ENCODE measurements at regions not wholly inside any gene's neighbourhood (a gene's known extent, or its start where the extent isn't known, plus 50 kb on each side); places are given as distances from the start of the nearest gene placed in this dataset.

DNA sequence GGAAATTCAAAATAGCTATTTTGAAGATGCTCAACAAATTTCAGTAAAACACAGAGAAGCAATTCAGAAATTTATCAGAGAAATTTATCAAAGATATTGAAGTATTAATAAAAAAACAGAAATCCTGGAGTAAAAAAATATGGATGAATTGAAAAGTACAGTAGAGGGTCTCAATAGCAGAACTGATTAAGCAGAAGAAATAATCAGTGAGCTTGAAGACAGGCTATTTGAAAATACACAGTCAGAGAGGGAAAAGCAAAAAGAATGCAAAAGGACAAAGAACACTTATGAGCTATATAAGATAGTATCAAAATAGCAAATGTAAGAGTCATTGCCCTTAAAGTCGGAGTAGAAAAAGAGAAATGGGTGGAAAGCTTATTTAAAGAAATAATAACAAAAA lies 107.9 kb upstream of the PPP2R2B start:
- Histone ChIP-seq H3K27ac (ENCODE audit: low read depth in 1 of 2, low read length in 2 of 2) (no peak overlapping the region), H3K4me3 (ENCODE audit: low read depth in 1 of 3, low read length in 3 of 3) (no peak overlapping the region), H3K36me3 (ENCODE audit: control insufficient read depth in 4 of 4, insufficient read depth in 3 of 4, low read depth in 1 of 4, low read length in 3 of 4) (no peaks in the 10 kb centered on the region), H3K27me3 (ENCODE audit: control insufficient read depth in 4 of 4, insufficient read depth in 4 of 4, low read length in 3 of 4) (peaks cover 0 to 4% (median 0%) of the 10 kb centered on the region in 4 donors), H3K9me3 (ENCODE audit: control insufficient read depth in 4 of 4, low read length in 3 of 4) (peaks cover 0 to 8% (median 2%) of the 10 kb centered on the region in 4 donors), H3K4me1 (ENCODE audit: control insufficient read depth in 4 of 4, insufficient read depth in 4 of 4, low read length in 3 of 4) (no peaks in the 10 kb centered on the region), H3K9ac (ENCODE audit: low read depth in 1 of 2, low read length in 2 of 2) (no peak overlapping the region)
- WGBS, result 52% methylated on average over 1 of the region's 1 CpG
- no peak for DNase-seq (ENCODE audit: low spot score)
- TF ChIP-seq JUND (IDR thresholded peaks at IDR 0.05) (no peak), GABPA (IDR thresholded peaks at IDR 0.05 in 1 of 2, conservative IDR thresholded peaks at IDR 0.05 in 1 of 2) (no peak), NR2F2 (IDR thresholded peaks at IDR 0.05) (no peak), TAF1 (conservative IDR thresholded peaks at IDR 0.05) (no peak), FOXA2 (IDR thresholded peaks at IDR 0.05) (no peak), EGR1 (IDR thresholded peaks at IDR 0.05; ENCODE audit: low read depth in 2 of 2) (no peak), RAD21 (IDR thresholded peaks at IDR 0.05) (no peak), SP1 (IDR thresholded peaks at IDR 0.05) (no peak), YY1 (IDR thresholded peaks at IDR 0.05) (no peak), RXRA (IDR thresholded peaks at IDR 0.05) (no peak), FOXA1 (IDR thresholded peaks at IDR 0.05) (no peak), HNF4G (IDR thresholded peaks at IDR 0.05) (no peak), HNF4A (conservative IDR thresholded peaks at IDR 0.05) (no peak)
- TF ChIP-seq, protein P1, sequence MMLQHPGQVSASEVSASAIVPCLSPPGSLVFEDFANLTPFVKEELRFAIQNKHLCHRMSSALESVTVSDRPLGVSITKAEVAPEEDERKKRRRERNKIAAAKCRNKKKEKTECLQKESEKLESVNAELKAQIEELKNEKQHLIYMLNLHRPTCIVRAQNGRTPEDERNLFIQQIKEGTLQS (IDR thresholded peaks at IDR 0.05), result no peak
- TF ChIP-seq, protein P2, sequence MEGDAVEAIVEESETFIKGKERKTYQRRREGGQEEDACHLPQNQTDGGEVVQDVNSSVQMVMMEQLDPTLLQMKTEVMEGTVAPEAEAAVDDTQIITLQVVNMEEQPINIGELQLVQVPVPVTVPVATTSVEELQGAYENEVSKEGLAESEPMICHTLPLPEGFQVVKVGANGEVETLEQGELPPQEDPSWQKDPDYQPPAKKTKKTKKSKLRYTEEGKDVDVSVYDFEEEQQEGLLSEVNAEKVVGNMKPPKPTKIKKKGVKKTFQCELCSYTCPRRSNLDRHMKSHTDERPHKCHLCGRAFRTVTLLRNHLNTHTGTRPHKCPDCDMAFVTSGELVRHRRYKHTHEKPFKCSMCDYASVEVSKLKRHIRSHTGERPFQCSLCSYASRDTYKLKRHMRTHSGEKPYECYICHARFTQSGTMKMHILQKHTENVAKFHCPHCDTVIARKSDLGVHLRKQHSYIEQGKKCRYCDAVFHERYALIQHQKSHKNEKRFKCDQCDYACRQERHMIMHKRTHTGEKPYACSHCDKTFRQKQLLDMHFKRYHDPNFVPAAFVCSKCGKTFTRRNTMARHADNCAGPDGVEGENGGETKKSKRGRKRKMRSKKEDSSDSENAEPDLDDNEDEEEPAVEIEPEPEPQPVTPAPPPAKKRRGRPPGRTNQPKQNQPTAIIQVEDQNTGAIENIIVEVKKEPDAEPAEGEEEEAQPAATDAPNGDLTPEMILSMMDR (IDR thresholded peaks at IDR 0.05; ENCODE audit: low read depth, low read length, missing input control), result no peak
- TF ChIP-seq, protein P3, sequence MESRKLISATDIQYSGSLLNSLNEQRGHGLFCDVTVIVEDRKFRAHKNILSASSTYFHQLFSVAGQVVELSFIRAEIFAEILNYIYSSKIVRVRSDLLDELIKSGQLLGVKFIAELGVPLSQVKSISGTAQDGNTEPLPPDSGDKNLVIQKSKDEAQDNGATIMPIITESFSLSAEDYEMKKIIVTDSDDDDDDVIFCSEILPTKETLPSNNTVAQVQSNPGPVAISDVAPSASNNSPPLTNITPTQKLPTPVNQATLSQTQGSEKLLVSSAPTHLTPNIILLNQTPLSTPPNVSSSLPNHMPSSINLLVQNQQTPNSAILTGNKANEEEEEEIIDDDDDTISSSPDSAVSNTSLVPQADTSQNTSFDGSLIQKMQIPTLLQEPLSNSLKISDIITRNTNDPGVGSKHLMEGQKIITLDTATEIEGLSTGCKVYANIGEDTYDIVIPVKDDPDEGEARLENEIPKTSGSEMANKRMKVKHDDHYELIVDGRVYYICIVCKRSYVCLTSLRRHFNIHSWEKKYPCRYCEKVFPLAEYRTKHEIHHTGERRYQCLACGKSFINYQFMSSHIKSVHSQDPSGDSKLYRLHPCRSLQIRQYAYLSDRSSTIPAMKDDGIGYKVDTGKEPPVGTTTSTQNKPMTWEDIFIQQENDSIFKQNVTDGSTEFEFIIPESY (IDR thresholded peaks at IDR 0.05), result no peak
- TF ChIP-seq, protein P4, sequence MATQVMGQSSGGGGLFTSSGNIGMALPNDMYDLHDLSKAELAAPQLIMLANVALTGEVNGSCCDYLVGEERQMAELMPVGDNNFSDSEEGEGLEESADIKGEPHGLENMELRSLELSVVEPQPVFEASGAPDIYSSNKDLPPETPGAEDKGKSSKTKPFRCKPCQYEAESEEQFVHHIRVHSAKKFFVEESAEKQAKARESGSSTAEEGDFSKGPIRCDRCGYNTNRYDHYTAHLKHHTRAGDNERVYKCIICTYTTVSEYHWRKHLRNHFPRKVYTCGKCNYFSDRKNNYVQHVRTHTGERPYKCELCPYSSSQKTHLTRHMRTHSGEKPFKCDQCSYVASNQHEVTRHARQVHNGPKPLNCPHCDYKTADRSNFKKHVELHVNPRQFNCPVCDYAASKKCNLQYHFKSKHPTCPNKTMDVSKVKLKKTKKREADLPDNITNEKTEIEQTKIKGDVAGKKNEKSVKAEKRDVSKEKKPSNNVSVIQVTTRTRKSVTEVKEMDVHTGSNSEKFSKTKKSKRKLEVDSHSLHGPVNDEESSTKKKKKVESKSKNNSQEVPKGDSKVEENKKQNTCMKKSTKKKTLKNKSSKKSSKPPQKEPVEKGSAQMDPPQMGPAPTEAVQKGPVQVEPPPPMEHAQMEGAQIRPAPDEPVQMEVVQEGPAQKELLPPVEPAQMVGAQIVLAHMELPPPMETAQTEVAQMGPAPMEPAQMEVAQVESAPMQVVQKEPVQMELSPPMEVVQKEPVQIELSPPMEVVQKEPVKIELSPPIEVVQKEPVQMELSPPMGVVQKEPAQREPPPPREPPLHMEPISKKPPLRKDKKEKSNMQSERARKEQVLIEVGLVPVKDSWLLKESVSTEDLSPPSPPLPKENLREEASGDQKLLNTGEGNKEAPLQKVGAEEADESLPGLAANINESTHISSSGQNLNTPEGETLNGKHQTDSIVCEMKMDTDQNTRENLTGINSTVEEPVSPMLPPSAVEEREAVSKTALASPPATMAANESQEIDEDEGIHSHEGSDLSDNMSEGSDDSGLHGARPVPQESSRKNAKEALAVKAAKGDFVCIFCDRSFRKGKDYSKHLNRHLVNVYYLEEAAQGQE (IDR thresholded peaks at IDR 0.05), result no peak
- TF ChIP-seq, protein P5, sequence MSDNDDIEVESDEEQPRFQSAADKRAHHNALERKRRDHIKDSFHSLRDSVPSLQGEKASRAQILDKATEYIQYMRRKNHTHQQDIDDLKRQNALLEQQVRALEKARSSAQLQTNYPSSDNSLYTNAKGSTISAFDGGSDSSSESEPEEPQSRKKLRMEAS (IDR thresholded peaks at IDR 0.05), result no peak
